Activated T-cell treated with anti-CD3 and anti-CD28 coated beads, Interleukin-2, amount 50 U/mL, for 24 hours (primary cell): ENCODE measurements at regions not wholly inside any gene's neighbourhood (a gene's known extent, or its start where the extent isn't known, plus 50 kb on each side); places are given as distances from the start of the nearest gene placed in this dataset.

Experiments
- DNase-seq: peaks from one replicate; pipeline ENCODE4 v3.0.0-alpha.2; 2020
- H3K27ac Mint-ChIP-seq: 2 replicates; pipeline ENCODE4 v1.8.0; 2020; ENCODE audit warnings: mild to moderate bottlenecking, mixed read lengths
- H3K27me3 Mint-ChIP-seq: 2 replicates; pipeline ENCODE4 v1.8.0; 2020; ENCODE audit warnings: mixed read lengths
- H3K36me3 Mint-ChIP-seq: 2 replicates; pipeline ENCODE4 v1.8.0; 2020; ENCODE audit warnings: low read depth, mixed read lengths
- H3K4me1 Mint-ChIP-seq: 2 replicates; pipeline ENCODE4 v1.8.0; 2020; ENCODE audit warnings: low read depth, mixed read lengths
- H3K4me3 Mint-ChIP-seq: 2 replicates; pipeline ENCODE4 v1.8.0; 2020; ENCODE audit warnings: mild to moderate bottlenecking, moderate library complexity, mixed read lengths
- H3K9me3 Mint-ChIP-seq: 2 replicates; pipeline ENCODE4 v1.8.0; 2020; ENCODE audit warnings: mixed read lengths

DNA sequence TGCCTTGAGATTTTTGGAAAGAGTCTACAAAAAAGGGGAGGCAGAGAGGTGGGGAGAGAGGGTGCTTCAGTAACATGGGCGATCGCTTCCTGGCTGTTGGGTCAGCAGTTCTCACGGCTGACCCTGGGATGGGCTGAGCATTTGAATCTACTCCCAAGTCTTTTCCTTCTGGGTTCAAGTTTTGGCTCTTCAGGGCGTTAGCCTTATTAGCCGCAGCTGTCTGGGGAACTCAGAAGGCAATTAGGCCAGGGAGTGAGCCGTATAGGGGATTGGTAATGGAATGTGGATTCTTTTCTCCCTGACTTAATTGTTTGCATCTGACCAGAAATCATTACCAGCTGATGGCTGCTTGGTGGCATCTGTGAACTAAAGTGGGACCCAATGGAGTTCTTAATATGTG lies 250.5 kb upstream of the SKOR2 start:
- DNase-seq, result no peak
- Mint-ChIP-seq H3K4me1 (no peaks in the 10 kb centered on the region), H3K36me3 (no peaks in the 10 kb centered on the region), H3K27me3 (peaks cover 7% of the 10 kb centered on the region), H3K9me3 (no peaks in the 10 kb centered on the region), H3K4me3 (no peak overlapping the region), H3K27ac (no peak overlapping the region)

DNA sequence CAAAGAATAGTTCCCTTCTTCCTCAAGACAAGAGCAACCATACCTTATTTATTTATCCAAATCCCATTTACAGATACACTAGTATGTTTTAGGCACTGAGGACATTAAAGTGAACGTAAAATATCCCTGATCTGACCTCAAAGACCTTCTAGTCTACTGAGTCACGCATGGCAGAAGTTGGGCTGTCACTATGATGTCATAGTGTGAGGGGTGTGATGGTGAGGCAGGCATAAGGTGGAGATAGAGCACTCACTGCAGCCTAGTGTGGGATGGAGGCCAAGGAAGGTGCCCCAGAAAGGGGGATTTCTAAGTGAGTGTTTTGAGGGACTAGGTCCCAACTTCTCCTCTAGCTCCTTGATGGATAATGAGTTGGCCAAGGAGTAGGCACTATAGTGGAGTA lies 249.5 kb upstream of the SKOR2 start:
- H3K27ac Mint-ChIP-seq, result no peak overlapping the region
- no peaks in the 10 kb centered on the region for H3K4me1 Mint-ChIP-seq
- peaks cover 7% of the 10 kb centered on the region for H3K27me3 Mint-ChIP-seq
- no peak overlapping the region for H3K4me3 Mint-ChIP-seq
- no peaks in the 10 kb centered on the region for H3K9me3 Mint-ChIP-seq
- H3K36me3 Mint-ChIP-seq, result no peaks in the 10 kb centered on the region
- DNase-seq, result no peak

DNA sequence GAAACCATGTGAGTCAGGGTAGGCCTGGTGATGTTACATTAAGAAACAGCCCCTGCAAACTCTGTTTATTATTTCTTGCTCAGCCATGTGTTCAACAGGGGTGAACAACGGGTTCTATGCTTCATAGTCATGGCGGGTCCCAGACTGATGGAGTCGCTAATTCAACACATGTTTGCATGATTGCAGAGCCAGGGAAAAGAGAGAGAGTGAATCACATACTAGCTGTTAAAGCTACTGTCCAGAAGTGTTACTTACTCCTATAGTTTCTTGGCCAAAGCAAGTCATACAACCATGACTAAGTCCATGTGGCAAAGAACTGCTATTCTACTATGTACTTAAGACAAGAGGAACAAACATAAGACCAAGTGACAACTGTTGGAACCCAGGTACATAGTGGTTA lies 241.2 kb upstream of the SKOR2 start:
- Mint-ChIP-seq H3K9me3 (no peaks in the 10 kb centered on the region), H3K4me1 (no peaks in the 10 kb centered on the region), H3K4me3 (no peak overlapping the region), H3K36me3 (no peaks in the 10 kb centered on the region), H3K27ac (no peak overlapping the region), H3K27me3 (peaks cover 4% of the 10 kb centered on the region)
- no peak for DNase-seq

DNA sequence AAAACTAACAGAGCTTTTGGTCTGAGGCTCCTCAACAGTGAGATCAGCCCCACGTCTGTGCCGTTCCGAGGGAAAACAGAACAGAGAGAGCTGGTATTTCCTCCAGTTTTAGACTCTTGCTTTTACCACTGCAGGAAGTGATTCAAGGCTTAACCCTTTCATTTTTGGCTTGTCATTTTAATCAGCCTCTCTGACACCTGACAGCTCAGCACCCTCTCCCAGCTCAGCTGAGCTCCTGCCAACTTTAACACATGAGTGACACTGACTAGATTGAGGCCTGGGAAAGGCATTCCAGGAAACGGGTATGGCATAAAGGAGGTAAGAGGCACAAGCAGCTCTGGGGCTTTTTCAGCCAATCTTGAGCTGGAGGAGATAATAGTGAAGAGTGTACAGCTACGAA lies 239.4 kb upstream of the SKOR2 start:
- Mint-ChIP-seq H3K36me3 (no peaks in the 10 kb centered on the region), H3K27me3 (no peaks in the 10 kb centered on the region), H3K4me1 (no peaks in the 10 kb centered on the region), H3K4me3 (no peak overlapping the region), H3K27ac (no peak overlapping the region), H3K9me3 (no peaks in the 10 kb centered on the region)
- DNase-seq, result no peak

DNA sequence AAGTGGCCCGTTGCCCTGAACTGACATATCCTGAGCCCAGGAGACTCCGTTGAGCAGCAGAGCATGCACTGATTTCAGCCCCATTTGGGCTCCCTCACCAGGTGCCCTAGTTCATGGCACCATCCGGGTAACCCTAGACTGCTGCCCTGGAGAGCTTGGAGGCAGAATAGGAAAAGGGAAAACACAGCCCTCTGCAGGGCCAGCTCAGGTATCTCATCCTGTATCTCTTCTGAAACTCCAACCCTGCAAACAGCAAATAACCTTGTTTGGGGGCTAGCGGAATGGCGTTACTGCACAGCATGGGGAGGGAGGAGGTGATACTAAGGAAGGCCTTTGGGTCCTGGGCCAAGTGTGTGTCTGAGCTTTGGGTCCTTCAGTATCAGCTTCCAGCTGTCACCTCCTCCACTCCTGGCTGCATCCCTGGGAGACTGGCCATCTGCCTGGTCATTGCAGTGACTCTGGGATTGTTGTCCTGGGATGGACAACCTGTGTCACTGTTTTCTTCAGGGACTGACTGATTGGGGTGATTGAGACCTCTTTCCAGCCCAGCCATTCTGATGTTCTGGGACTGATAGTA lies 233.8 kb upstream of the SKOR2 start:
- Mint-ChIP-seq H3K36me3 (no peaks in the 10 kb centered on the region), H3K9me3 (no peaks in the 10 kb centered on the region), H3K4me1 (no peaks in the 10 kb centered on the region), H3K27ac (no peak overlapping the region), H3K4me3 (no peak overlapping the region), H3K27me3 (peaks cover 29% of the 10 kb centered on the region)
- DNase-seq, result no peak

DNA sequence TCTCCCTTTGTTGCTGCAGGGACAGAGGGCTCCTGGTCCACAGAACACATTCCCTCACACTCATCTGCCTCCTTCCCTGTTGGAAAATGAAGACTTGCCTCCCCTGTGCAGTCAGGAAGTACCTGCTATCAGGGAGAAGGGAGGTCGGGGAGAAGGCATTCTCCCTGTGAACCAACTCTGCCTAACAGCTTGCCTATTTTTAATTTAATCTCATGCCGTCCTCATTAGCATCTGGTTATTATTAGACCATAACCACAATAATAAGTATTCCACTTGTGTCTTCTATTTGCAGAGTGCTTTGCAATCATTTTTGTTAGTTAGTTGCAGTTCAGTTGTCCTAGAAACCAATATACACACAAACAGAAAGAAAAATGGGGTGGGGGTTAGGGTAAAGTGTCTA lies 232.6 kb upstream of the SKOR2 start:
- Mint-ChIP-seq H3K4me3 (no peak overlapping the region), H3K36me3 (no peaks in the 10 kb centered on the region)

DNA sequence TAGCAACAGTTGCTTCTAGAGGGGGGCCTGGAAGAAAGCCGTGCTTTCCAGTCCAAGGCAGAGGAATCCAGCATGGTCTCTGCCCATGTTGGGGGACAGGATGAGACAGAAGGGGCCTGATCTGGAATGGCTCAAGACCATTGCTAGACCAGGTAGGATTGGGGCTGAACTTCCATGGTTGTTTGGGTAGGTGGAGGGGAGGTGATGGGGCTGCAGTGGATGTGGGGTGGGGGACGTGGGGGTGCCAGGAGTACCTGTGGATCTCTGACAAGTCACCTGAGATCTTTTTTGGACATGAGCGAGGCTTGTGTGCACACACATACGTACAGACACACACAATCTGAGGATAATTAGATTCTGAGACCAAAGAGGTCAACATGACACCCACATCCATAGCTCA lies 228.7 kb upstream of the SKOR2 start:
- Mint-ChIP-seq H3K4me1 (no peaks in the 10 kb centered on the region), H3K27me3 (peaks cover 30% of the 10 kb centered on the region), H3K4me3 (no peak overlapping the region), H3K36me3 (no peaks in the 10 kb centered on the region), H3K9me3 (no peaks in the 10 kb centered on the region), H3K27ac (no peak overlapping the region)
- DNase-seq, result no peak

More for the DNA sequence above, 232.6 kb upstream of the SKOR2 start:
- H3K27me3 Mint-ChIP-seq, result peaks cover 33% of the 10 kb centered on the region
- no peak overlapping the region for H3K27ac Mint-ChIP-seq
- no peaks in the 10 kb centered on the region for H3K4me1 Mint-ChIP-seq
- H3K9me3 Mint-ChIP-seq, result no peaks in the 10 kb centered on the region
- no peak for DNase-seq

DNA sequence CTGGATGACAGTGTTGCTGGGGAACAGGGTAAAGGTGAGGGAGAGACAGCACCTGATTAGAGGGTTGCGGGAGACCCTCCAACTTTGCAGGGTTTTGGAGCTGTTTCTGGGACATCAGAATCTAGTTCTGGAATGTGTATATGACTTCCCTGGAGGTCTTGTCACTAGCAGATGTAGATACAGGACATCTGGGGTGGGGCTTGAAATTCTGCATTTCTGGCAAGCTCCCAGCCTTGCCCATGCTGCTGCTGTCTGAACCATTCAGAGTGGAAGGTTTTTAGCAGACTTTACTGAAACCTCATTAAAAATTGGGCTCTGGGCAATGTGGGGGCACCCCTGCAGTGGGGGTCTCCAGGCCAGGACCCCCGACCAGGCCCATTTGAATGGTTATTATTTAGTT lies 220.3 kb upstream of the SKOR2 start:
- H3K27ac Mint-ChIP-seq, result no peak overlapping the region
- no peak for DNase-seq
- no peaks in the 10 kb centered on the region for H3K36me3 Mint-ChIP-seq
- H3K4me1 Mint-ChIP-seq, result no peaks in the 10 kb centered on the region
- H3K27me3 Mint-ChIP-seq, result no peaks in the 10 kb centered on the region
- H3K9me3 Mint-ChIP-seq, result no peaks in the 10 kb centered on the region
- no peak overlapping the region for H3K4me3 Mint-ChIP-seq

DNA sequence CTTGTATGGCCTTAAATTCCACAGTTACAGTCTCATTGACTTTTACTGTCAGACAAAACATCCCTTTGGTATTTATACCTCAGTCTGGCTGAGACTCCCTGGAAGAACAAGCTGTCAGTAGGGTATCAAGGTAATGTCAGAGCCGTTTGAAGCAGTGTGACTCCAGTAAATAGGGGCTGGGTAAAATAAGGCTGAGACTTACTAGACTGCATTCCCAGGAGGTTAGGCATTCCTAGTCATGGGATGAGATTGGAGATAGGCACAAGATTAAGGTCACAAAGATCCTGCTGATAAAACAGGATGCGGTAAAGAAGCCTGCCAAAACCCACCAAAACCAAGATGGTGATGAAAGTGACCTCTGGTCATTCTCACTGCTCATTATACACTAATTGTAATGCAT lies 219.5 kb upstream of the SKOR2 start:
- Mint-ChIP-seq H3K36me3 (no peaks in the 10 kb centered on the region), H3K4me1 (no peaks in the 10 kb centered on the region), H3K27ac (no peak overlapping the region), H3K27me3 (no peaks in the 10 kb centered on the region), H3K4me3 (no peak overlapping the region), H3K9me3 (no peaks in the 10 kb centered on the region)
- DNase-seq, result no peak

DNA sequence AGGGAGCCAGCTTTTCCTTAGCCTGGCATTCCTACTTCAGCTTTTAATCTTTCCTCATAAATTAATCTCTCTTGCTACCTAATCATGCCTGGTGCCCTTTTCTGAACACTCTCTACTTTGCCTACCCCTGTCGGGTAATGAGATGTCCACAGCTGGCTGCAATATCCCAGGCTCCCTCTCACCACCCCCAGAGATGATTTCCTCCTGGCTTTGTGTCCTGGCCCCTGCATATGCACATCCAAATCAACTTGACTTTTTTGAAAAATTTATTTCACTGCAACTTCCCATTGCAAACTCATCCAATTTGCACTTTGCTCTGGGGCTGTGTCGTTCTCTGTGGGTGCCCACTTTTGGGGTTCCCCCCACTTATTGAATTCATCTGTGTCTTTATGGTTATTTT lies 218.1 kb upstream of the SKOR2 start:
- Mint-ChIP-seq H3K27ac (no peak overlapping the region), H3K27me3 (no peaks in the 10 kb centered on the region), H3K9me3 (no peaks in the 10 kb centered on the region), H3K36me3 (no peaks in the 10 kb centered on the region), H3K4me3 (no peak overlapping the region), H3K4me1 (no peaks in the 10 kb centered on the region)
- no peak for DNase-seq

DNA sequence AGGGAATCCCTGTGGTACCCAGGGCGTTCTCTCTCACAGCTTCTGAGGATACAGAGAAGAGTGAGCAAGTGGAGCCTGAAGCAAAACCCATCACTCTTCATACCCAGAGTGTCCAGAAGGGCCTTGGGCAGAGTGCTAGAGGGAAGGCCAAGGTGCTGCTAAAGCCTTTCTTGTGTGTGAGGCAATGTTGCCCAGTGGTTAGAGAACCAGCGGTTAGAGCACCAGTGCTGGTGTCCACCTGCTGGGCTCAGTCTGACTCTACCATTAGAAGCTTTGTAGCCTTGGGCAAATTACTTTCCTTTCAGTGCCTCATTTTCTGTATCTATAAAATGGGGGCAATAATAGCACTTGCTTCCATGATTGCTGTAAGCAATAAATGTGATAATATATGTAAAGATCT lies 210.5 kb upstream of the SKOR2 start:
- Mint-ChIP-seq H3K27ac (no peak overlapping the region), H3K9me3 (no peaks in the 10 kb centered on the region), H3K27me3 (peaks cover under 1% of the 10 kb centered on the region), H3K4me1 (no peaks in the 10 kb centered on the region), H3K36me3 (no peaks in the 10 kb centered on the region), H3K4me3 (no peak overlapping the region)
- DNase-seq, result no peak

DNA sequence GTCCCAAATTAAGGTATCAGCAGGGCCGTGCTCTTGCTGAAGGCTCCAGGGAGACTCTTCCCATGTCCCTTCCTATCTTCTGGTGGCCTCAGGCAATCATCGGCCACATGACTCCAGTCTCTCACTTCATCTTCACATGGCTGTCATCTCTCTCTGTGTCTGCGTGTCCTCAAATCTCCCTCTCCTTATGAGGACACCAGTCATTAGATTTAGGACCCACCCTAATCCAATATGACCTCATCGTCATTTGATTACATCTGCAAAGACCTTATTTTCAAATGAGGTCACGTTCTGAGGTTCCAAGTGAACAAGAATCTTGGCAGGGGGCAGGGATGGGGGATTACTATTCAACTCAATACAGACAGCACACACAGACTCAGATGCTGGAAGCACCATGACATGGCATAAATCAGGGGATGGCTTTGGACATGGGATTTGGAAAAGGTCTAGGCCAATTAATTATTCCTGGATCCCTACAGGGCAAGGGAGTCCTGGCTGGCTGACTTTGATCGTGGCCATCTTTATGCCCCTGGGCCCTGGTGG lies 210.0 kb upstream of the SKOR2 start:
- H3K27ac Mint-ChIP-seq, result no peak overlapping the region
- peaks cover 3% of the 10 kb centered on the region for H3K27me3 Mint-ChIP-seq
- no peaks in the 10 kb centered on the region for H3K4me1 Mint-ChIP-seq
- no peak overlapping the region for H3K4me3 Mint-ChIP-seq
- no peaks in the 10 kb centered on the region for H3K9me3 Mint-ChIP-seq
- no peaks in the 10 kb centered on the region for H3K36me3 Mint-ChIP-seq
- DNase-seq, result no peak

DNA sequence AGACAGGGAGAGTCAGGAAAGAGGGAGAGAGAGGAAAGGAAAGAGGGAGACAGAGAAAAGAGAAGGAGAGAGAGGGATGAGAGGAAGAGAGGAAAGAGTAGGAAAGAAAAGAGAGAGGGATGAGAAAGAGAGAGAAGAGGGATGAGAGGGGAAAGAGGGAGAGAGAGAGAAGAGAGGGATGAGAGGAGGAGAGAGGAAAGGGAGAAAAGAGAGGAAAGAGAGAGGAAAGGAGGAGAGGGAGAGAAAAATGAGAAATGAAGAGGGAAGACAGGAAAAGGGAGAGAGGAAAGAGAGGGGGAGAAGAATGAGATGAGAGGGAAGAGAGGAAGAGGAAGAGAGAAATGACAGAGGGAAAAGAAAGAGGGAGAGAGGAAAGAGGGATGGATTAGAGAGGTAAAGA lies 207.0 kb upstream of the SKOR2 start:
- no peak overlapping the region for H3K27ac Mint-ChIP-seq
- no peak overlapping the region for H3K4me3 Mint-ChIP-seq
- peaks cover 3% of the 10 kb centered on the region for H3K27me3 Mint-ChIP-seq
- DNase-seq, result no peak
- no peaks in the 10 kb centered on the region for H3K36me3 Mint-ChIP-seq
- no peaks in the 10 kb centered on the region for H3K9me3 Mint-ChIP-seq
- no peaks in the 10 kb centered on the region for H3K4me1 Mint-ChIP-seq

DNA sequence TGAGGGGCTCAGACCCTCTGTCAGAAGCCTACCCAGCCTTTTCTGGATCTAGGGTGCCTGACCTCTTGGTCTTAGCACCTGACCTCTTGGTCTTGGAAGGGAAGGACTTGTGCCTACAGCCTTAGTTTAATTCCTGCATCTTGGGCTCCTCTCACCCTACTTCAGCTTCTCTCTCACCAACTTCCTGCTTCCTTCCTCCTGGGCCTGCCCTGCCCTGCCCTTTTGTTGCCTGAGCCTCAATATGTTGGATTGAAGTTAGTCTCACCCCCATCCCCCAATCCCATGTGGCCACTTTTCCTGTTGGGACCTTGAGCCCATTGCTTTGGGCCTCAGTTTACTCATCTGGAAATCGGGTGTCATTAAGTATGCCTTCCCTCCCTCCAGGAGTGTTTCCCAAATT lies 206.2 kb upstream of the SKOR2 start:
- no peaks in the 10 kb centered on the region for H3K9me3 Mint-ChIP-seq
- H3K27me3 Mint-ChIP-seq, result peaks cover 3% of the 10 kb centered on the region
- no peak for DNase-seq
- no peaks in the 10 kb centered on the region for H3K4me1 Mint-ChIP-seq
- H3K4me3 Mint-ChIP-seq, result no peak overlapping the region
- no peaks in the 10 kb centered on the region for H3K36me3 Mint-ChIP-seq
- no peak overlapping the region for H3K27ac Mint-ChIP-seq

DNA sequence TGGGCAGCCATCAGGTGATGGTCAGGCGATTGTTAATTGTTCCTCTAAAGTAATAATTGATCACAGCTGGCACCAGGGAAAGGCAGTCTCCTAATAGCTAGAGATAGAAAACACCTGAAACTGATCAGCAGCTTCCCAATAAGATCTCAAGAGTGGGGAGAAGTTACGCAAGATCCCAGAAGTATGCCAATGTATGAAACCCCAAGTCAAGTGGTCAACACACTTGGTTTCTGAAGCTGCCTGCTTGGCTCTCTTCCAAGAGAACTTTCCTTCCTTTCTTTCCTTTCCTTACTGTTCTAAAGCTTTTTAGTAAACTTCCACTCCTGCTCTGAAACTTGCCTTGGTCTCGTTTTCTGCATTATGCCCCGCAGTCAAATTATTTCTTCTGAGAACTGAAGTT lies 201.6 kb upstream of the SKOR2 start:
- Mint-ChIP-seq H3K36me3 (no peaks in the 10 kb centered on the region), H3K4me1 (no peaks in the 10 kb centered on the region), H3K4me3 (no peak overlapping the region), H3K27me3 (peaks cover 3% of the 10 kb centered on the region), H3K27ac (no peak overlapping the region), H3K9me3 (no peaks in the 10 kb centered on the region)
- DNase-seq, result no peak

DNA sequence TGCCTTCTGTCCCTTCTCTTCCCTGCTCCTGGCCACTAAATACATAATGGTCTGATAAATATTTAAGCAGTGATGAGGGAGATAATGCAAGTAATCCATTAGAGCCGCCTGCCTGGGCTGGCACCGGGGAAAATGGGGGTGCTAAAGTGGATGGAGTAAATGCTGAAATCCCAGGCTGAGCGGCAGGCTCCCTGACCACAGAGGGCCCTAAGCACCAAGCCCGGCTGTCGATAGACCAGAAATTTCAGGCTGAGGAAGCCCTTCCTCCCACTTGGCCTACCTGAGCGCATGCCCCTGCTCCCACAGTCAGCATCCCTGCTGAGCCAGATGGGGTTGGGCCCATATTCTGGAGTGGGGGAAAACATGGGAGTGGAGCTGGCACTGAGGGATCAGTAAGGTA lies 197.5 kb upstream of the SKOR2 start:
- H3K36me3 Mint-ChIP-seq, result no peaks in the 10 kb centered on the region

More for the DNA sequence above, 197.5 kb upstream of the SKOR2 start:
- no peak for DNase-seq
- no peaks in the 10 kb centered on the region for H3K27me3 Mint-ChIP-seq
- peaks cover 12% of the 10 kb centered on the region for H3K9me3 Mint-ChIP-seq
- no peak overlapping the region for H3K4me3 Mint-ChIP-seq
- H3K27ac Mint-ChIP-seq, result no peak overlapping the region
- H3K4me1 Mint-ChIP-seq, result no peaks in the 10 kb centered on the region
